H9 (cell line): ENCODE measurements at regions not wholly inside any gene's neighbourhood (a gene's known extent, or its start where the extent isn't known, plus 50 kb on each side); places are given as distances from the start of the nearest gene placed in this dataset.

Experiments
- DNase-seq: peaks from one replicate; pipeline ENCODE4 v3.0.0-alpha.2; 2017
- H2AFZ ChIP-seq: one replicate; pipeline ENCODE4 v1.6.1; 2013; ENCODE audit warnings: mild to moderate bottlenecking, low read length, control low read depth, moderate library complexity
- H2AK5ac ChIP-seq: 2 replicates; pipeline ENCODE4 v1.6.1; 2013; ENCODE audit warnings: low read length, control low read depth, mixed read lengths; ENCODE audit not compliant: insufficient read length
- H2BK120ac ChIP-seq: one replicate; pipeline ENCODE4 v1.6.1; 2013; ENCODE audit warnings: low read depth, mild to moderate bottlenecking, low read length, control low read depth, inconsistent platforms; ENCODE audit not compliant: poor library complexity, severe bottlenecking
- H2BK12ac ChIP-seq: 2 replicates; pipeline ENCODE4 v1.6.1; 2013; ENCODE audit warnings: low read length, control low read depth, mixed read lengths, low read depth; ENCODE audit not compliant: insufficient read length
- H2BK15ac ChIP-seq: 2 replicates; pipeline ENCODE4 v1.6.1; 2013; ENCODE audit warnings: low read depth, low read length, control low read depth
- H2BK20ac ChIP-seq: one replicate; pipeline ENCODE4 v1.6.1; 2013; ENCODE audit warnings: low read depth, mild to moderate bottlenecking, low read length, control low read depth, inconsistent platforms; ENCODE audit not compliant: poor library complexity, severe bottlenecking
- H2BK5ac ChIP-seq: 2 replicates; pipeline ENCODE4 v1.6.1; 2013; ENCODE audit warnings: low read length, control low read depth, mixed read lengths; ENCODE audit not compliant: insufficient read length
- H3K14ac ChIP-seq: 2 replicates; pipeline ENCODE4 v1.6.1; 2013; ENCODE audit warnings: low read length, control low read depth; ENCODE audit not compliant: insufficient read depth
- H3K18ac ChIP-seq: 2 replicates; pipeline ENCODE4 v1.6.1; 2013; ENCODE audit warnings: low read depth, mild to moderate bottlenecking, mixed read lengths, low read length, control low read depth; ENCODE audit not compliant: insufficient read length
- H3K23ac ChIP-seq: 2 replicates; pipeline ENCODE4 v1.6.1; 2013; ENCODE audit warnings: low read length, control low read depth, mixed read lengths, low read depth; ENCODE audit not compliant: insufficient read length
- H3K23me2 ChIP-seq: 2 replicates; pipeline ENCODE4 v1.6.1; 2013; ENCODE audit warnings: low read depth, mild to moderate bottlenecking, mixed read lengths, low read length, control low read depth; ENCODE audit not compliant: insufficient read length, poor library complexity, severe bottlenecking
- H3K27ac ChIP-seq: 2 replicates; pipeline ENCODE4 v1.5.1; 2013; ENCODE audit warnings: low read length, control low read depth, mixed read lengths, low read depth; ENCODE audit not compliant: insufficient read length
- H3K27me3 ChIP-seq: 2 replicates; pipeline ENCODE4 v1.6.1; 2013; ENCODE audit warnings: low read length, control low read depth, inconsistent platforms; ENCODE audit not compliant: insufficient read depth
- H3K4ac ChIP-seq: 2 replicates; pipeline ENCODE4 v1.6.1; 2013; ENCODE audit warnings: low read depth, mild to moderate bottlenecking, control low read depth, inconsistent platforms, low read length, moderate library complexity
- H3K4me1 ChIP-seq: 2 replicates; pipeline ENCODE4 v1.6.1; 2013; ENCODE audit warnings: low read length, control low read depth, inconsistent platforms; ENCODE audit not compliant: insufficient read depth
- H3K4me2 ChIP-seq: 2 replicates; pipeline ENCODE4 v1.6.1; 2013; ENCODE audit warnings: low read length, control low read depth, mixed read lengths; ENCODE audit not compliant: insufficient read length, insufficient read depth
- H3K56ac ChIP-seq: 2 replicates; pipeline ENCODE4 v1.6.1; 2013; ENCODE audit warnings: low read depth, mild to moderate bottlenecking, mixed read lengths, low read length, control low read depth; ENCODE audit not compliant: insufficient read length
- H3K79me1 ChIP-seq: 2 replicates; pipeline ENCODE4 v1.6.1; 2013; ENCODE audit warnings: low read depth, mild to moderate bottlenecking, moderate library complexity, low read length, control low read depth, inconsistent platforms; ENCODE audit not compliant: insufficient read depth, poor library complexity, severe bottlenecking
- H3K79me2 ChIP-seq: 2 replicates; pipeline ENCODE4 v1.6.1; 2013; ENCODE audit warnings: low read length, control low read depth, inconsistent platforms; ENCODE audit not compliant: insufficient read depth
- H3K9ac ChIP-seq: 2 replicates; pipeline ENCODE4 v1.6.1; 2013; ENCODE audit warnings: low read length, control low read depth, mixed read lengths; ENCODE audit not compliant: insufficient read length; ENCODE audit errors: extremely low read depth
- H3K9me3 ChIP-seq: one replicate; pipeline ENCODE4 v1.6.1; 2013; ENCODE audit warnings: low read depth, low read length, inconsistent platforms; ENCODE audit not compliant: control insufficient read depth
- H3T11ph ChIP-seq: one replicate; pipeline ENCODE4 v1.6.1; 2013; ENCODE audit warnings: mild to moderate bottlenecking, low read length, control low read depth, inconsistent platforms
- H4K20me1 ChIP-seq: one replicate; pipeline ENCODE4 v1.6.1; 2013; ENCODE audit not compliant: control insufficient read depth, insufficient read length, insufficient read depth
- H4K5ac ChIP-seq: 2 replicates; pipeline ENCODE4 v1.6.1; 2013; ENCODE audit warnings: low read depth, mild to moderate bottlenecking, mixed read lengths, low read length, control low read depth; ENCODE audit not compliant: insufficient read length
- H4K8ac ChIP-seq: replicated peaks from 2 replicates; pipeline ENCODE4 v1.6.1; 2013; ENCODE audit warnings: low read length, control low read depth, mixed read lengths, low read depth; ENCODE audit not compliant: insufficient read length
- H4K91ac ChIP-seq: 2 replicates; pipeline ENCODE4 v1.6.1; 2013; ENCODE audit warnings: low read depth, mild to moderate bottlenecking, moderate library complexity, mixed read lengths, low read length, control low read depth; ENCODE audit not compliant: insufficient read length
- H3K27ac Mint-ChIP-seq, 3 experiments: 2 replicates in 2 of 3; 3 replicates in 1 of 3; pipeline ENCODE4 v1.8.0; 2020 to 2021; ENCODE audit warnings: mixed read lengths in 3 of 3, mild to moderate bottlenecking in 1 of 3, moderate library complexity in 1 of 3
- H3K27me3 Mint-ChIP-seq: 2 replicates; pipeline ENCODE4 v1.8.0; 2021; ENCODE audit warnings: low read depth, mild to moderate bottlenecking, moderate library complexity, mixed read lengths
- H3K36me3 Mint-ChIP-seq, 3 experiments: 2 replicates in 2 of 3; 3 replicates in 1 of 3; pipeline ENCODE4 v1.8.0; 2020 to 2021; ENCODE audit warnings: low read depth in 3 of 3, mixed read lengths in 3 of 3; ENCODE audit not compliant: insufficient read depth in 1 of 3
- H3K4me1 Mint-ChIP-seq, 2 experiments: 2 replicates each; pipeline ENCODE4 v1.8.0; 2020; ENCODE audit warnings: mixed read lengths in 2 of 2
- H3K4me3 Mint-ChIP-seq, 2 experiments: 2 replicates in 1 of 2; 3 replicates in 1 of 2; pipeline ENCODE4 v1.8.0; 2020 to 2021; ENCODE audit warnings: mild to moderate bottlenecking in 2 of 2, mixed read lengths in 2 of 2, moderate library complexity in 1 of 2
- H3K9me3 Mint-ChIP-seq, 2 experiments: 2 replicates in 1 of 2; 3 replicates in 1 of 2; pipeline ENCODE4 v1.8.0; 2020; ENCODE audit warnings: mild to moderate bottlenecking in 2 of 2, mixed read lengths in 2 of 2, moderate library complexity in 1 of 2
- WGBS: extraction: QIAGEN DNeasy Blood & Tissue Kit; methylation state at CpG from one replicate; pipeline ENCODE4 v1.1.7; 2013; ENCODE audit warnings: missing lambda C conversion rate, low lambda C conversion rate, mixed read lengths; ENCODE audit not compliant: insufficient read length; ENCODE audit errors: extremely low coverage; 5-methylcytosine and 5-hydroxymethylcytosine counted together
- TF ChIP-seq, protein P1 (sequence below): fragments of 200-600 bp; sonication (generic); conservative IDR thresholded peaks from 3 replicates; pipeline ENCODE4 v1.8.0; 2021; ENCODE audit warnings: antibody characterized with exemption, mild to moderate bottlenecking

GRCh38 chr5:108507631-108508030, 125.7 kb upstream of the FBXL17 start:
- H3K9me3 Mint-ChIP-seq = no peaks in the 10 kb centered on the region
- TF ChIP-seq, protein P1, sequence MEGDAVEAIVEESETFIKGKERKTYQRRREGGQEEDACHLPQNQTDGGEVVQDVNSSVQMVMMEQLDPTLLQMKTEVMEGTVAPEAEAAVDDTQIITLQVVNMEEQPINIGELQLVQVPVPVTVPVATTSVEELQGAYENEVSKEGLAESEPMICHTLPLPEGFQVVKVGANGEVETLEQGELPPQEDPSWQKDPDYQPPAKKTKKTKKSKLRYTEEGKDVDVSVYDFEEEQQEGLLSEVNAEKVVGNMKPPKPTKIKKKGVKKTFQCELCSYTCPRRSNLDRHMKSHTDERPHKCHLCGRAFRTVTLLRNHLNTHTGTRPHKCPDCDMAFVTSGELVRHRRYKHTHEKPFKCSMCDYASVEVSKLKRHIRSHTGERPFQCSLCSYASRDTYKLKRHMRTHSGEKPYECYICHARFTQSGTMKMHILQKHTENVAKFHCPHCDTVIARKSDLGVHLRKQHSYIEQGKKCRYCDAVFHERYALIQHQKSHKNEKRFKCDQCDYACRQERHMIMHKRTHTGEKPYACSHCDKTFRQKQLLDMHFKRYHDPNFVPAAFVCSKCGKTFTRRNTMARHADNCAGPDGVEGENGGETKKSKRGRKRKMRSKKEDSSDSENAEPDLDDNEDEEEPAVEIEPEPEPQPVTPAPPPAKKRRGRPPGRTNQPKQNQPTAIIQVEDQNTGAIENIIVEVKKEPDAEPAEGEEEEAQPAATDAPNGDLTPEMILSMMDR = no peak
- no peak overlapping the region for H2AFZ ChIP-seq
- H4K8ac ChIP-seq = no peak overlapping the region
- H3K4me1 Mint-ChIP-seq = no peaks in the 10 kb centered on the region
- H3K56ac ChIP-seq = no peak overlapping the region
- no CpG with 5 or more reads among the region's 2 CpGs for WGBS
- H2BK120ac ChIP-seq = no peak overlapping the region
- H2AK5ac ChIP-seq = no peak overlapping the region
- no peaks in the 10 kb centered on the region for H3K27me3 ChIP-seq
- no peaks in the 10 kb centered on the region for H3K27me3 Mint-ChIP-seq
- H4K91ac ChIP-seq = no peak overlapping the region
- H3K9me3 ChIP-seq = no peaks in the 10 kb centered on the region
- no peak overlapping the region for H4K5ac ChIP-seq
- H3K79me2 ChIP-seq = no peaks in the 10 kb centered on the region
- no peak overlapping the region for H3K23ac ChIP-seq
- H3K23me2 ChIP-seq = no peaks in the 10 kb centered on the region
- no peak overlapping the region for H3K27ac Mint-ChIP-seq
- no peak overlapping the region for H3K4ac ChIP-seq
- no peaks in the 10 kb centered on the region for H3K4me1 ChIP-seq
- H3K14ac ChIP-seq = no peak overlapping the region
- H3K27ac ChIP-seq = no peak overlapping the region
- no peaks in the 10 kb centered on the region for H4K20me1 ChIP-seq
- H2BK5ac ChIP-seq = no peak overlapping the region
- no peak overlapping the region for H3K18ac ChIP-seq
- DNase-seq = no peak
- no peak overlapping the region for H2BK15ac ChIP-seq
- no peak overlapping the region for H2BK12ac ChIP-seq
- H2BK20ac ChIP-seq = no peak overlapping the region
- no peaks in the 10 kb centered on the region for H3K36me3 Mint-ChIP-seq
- no peak overlapping the region for H3K9ac ChIP-seq
- H3K4me3 Mint-ChIP-seq = no peak overlapping the region
- H3K4me2 ChIP-seq = no peak overlapping the region
- H3K79me1 ChIP-seq = no peaks in the 10 kb centered on the region
- no peak overlapping the region for H3T11ph ChIP-seq
